Left ventricle myocardium inferior (tissue), 1 donor: ENCODE measurements at regions not wholly inside any gene's neighbourhood (a gene's known extent, or its start where the extent isn't known, plus 50 kb on each side); places are given as distances from the start of the nearest gene placed in this dataset.

Experiments
- DNase-seq: peaks from one replicate; pipeline ENCODE4 v3.0.0-alpha.2; 2020
- H3K27ac ChIP-seq: fragments of 200-600 bp; replicated peaks from 2 replicates; pipeline ENCODE4 v1.8.0; 2021
- H3K27me3 ChIP-seq: fragments of 200-600 bp; 2 replicates; pipeline ENCODE4 v1.8.0; 2021; ENCODE audit warnings: low read depth
- H3K36me3 ChIP-seq: fragments of 200-600 bp; 2 replicates; pipeline ENCODE4 v1.8.0; 2021
- H3K4me1 ChIP-seq: fragments of 200-600 bp; 2 replicates; pipeline ENCODE4 v1.8.0; 2021
- H3K4me3 ChIP-seq: fragments of 200-600 bp; 2 replicates; pipeline ENCODE4 v1.8.0; 2021; ENCODE audit warnings: mild to moderate bottlenecking, moderate library complexity
- H3K9me3 ChIP-seq: fragments of 200-600 bp; replicated peaks from 2 replicates; pipeline ENCODE4 v1.8.0; 2021
- CTCF ChIP-seq: fragments of 200-600 bp; IDR thresholded peaks from 2 replicates; pipeline ENCODE4 v1.8.0; 2021; ENCODE audit warnings: antibody characterized with exemption, mild to moderate bottlenecking, borderline replicate concordance
- intact Hi-C: fragments of 100-400 bp; cut with micrococcal nuclease; formaldehyde crosslinking; loops from one replicate; pipeline ENCODE4 v1.11.0; 2022
- donor health status: DM: no; HTN: yes; CAD: no; lungs with severe emphysema.

DNA sequence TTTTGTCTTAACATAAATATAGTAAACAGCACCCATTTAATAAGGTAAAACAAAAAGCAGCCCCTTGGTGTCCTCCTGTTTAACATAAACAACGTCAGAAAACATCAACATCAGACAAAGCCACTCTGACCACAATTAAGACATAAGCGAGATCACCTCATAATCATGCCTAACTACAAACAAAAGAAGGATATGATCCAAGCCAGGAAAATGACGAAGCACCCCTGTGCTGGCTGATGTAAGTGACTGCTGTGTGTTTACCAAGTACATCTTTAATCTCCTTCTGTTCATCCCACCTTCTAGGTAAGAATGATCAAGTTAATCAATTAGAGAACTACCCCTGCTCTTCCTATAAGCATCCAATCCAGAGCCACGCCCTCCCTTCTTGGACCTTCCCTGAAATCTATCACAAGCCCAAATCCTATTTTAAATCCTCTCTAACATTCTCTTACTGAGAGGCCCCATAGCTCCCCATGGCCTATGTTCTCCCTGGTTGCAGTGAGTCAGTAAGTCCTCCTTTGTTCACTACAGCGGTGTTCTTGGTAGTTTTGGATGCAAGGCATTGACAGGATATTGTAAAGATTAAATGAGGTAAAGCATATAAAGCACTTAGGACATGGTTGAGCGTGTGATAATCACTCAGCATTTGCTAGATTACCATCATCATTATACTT lies 424.2 kb downstream of the TSN start:
- H3K4me3 ChIP-seq: no peak overlapping the region
- no peaks in the 10 kb centered on the region for H3K27me3 ChIP-seq
- intact Hi-C loops: no loop called here
- no peaks in the 10 kb centered on the region for H3K4me1 ChIP-seq
- no peak for DNase-seq
- H3K27ac ChIP-seq: no peak overlapping the region
- peaks cover 17% of the 10 kb centered on the region for H3K9me3 ChIP-seq
- no peaks in the 10 kb centered on the region for H3K36me3 ChIP-seq
- TF ChIP-seq CTCF: no peak

DNA sequence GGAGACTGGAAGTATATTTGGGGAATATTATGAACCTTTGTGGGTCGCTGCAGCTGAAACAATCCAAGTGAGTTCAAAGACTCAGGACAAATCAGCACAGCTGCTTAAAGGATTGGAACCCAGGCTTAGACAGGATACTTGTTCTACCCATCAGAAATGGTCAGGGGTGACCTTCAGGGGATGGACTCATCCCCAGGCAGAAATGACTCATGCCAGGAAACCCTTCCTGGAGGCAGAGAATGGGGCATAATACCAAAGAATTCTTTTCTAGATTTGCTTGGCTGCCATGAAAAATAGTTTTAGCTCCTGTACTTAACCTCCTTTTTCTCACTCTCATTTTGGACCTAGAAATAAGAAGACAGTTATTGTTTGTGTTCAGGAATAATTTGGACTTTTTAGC lies 425.5 kb downstream of the TSN start:
- H3K4me3 ChIP-seq: no peak overlapping the region
- intact Hi-C loops: no loop called here
- no peak overlapping the region for H3K27ac ChIP-seq
- H3K27me3 ChIP-seq: no peaks in the 10 kb centered on the region
- no peaks in the 10 kb centered on the region for H3K4me1 ChIP-seq
- no peaks in the 10 kb centered on the region for H3K36me3 ChIP-seq
- no peak for DNase-seq
- peaks cover 17% of the 10 kb centered on the region for H3K9me3 ChIP-seq
- TF ChIP-seq CTCF: no peak

GRCh38 chr2:122182616-122183355 lies 427.3 kb downstream of the TSN start:
- Histone ChIP-seq H3K36me3 (no peaks in the 10 kb centered on the region), H3K9me3 (peaks cover 17% of the 10 kb centered on the region), H3K27ac (no peak overlapping the region), H3K4me3 (no peak overlapping the region), H3K27me3 (peaks cover 6% of the 10 kb centered on the region), H3K4me1 (no peaks in the 10 kb centered on the region)
- no peak for TF ChIP-seq CTCF
- intact Hi-C loops: no loop called here
- no peak for DNase-seq

DNA sequence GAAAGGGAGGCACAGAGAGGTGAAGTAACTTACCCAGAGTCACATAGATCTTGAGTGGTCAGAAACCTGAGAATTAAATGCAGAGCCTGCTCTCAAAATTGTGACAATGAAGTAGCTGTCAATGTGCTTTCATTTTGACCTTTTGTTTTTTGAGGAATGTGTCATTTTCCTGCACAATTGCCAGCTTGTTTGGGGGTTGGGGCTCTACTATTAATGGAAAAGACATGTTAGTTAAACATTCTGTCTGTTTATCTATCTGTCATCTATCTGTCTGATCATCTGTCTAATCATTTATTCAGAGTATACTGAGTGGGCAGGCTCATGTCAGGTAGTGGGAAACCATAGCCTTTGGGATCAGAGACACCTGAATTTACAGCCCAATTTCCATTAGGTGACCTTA lies 428.4 kb downstream of the TSN start:
- no peak overlapping the region for H3K27ac ChIP-seq
- H3K4me1 ChIP-seq: no peaks in the 10 kb centered on the region
- no peaks in the 10 kb centered on the region for H3K36me3 ChIP-seq
- intact Hi-C loops: no loop called here
- DNase-seq: no peak
- peaks cover 6% of the 10 kb centered on the region for H3K27me3 ChIP-seq
- TF ChIP-seq CTCF: no peak
- H3K4me3 ChIP-seq: no peak overlapping the region
- peaks cover 17% of the 10 kb centered on the region for H3K9me3 ChIP-seq

DNA sequence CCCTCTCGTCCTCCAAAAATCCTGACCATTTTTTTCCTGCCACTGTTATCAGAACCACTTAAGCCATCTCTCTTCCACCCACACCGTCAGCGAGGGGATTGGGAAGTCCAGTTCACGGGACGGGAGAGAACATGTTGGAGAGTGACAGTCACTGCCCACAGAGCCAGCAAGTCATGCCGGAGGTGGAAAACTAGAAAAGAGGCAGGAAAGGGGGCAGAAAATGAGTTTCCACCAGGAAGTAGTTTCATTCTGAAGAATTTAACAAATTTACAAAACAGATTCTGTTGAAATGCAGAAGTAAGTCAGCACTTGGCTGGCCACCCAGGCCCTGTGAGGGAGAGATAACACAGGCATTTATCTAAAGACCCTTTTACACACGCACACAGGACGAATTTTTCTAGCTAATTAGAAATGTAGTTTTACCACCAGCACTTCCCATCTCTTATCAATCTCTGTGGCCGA lies 431.3 kb downstream of the TSN start:
- Histone ChIP-seq H3K4me3 (no peak overlapping the region), H3K9me3 (no peaks in the 10 kb centered on the region), H3K36me3 (no peaks in the 10 kb centered on the region), H3K4me1 (no peaks in the 10 kb centered on the region), H3K27me3 (peaks cover 26% of the 10 kb centered on the region), H3K27ac (no peak overlapping the region)
- DNase-seq: no peak
- no peak for TF ChIP-seq CTCF
- intact Hi-C loops: no loop called here
